HUES6 (cell line): ENCODE measurements at regions not wholly inside any gene's neighbourhood (a gene's known extent, or its start where the extent isn't known, plus 50 kb on each side); places are given as distances from the start of the nearest gene placed in this dataset.

Experiments
- H3K27ac ChIP-seq: 2 replicates; pipeline ENCODE4 v1.7.0; 2013; ENCODE audit warnings: low read depth, mild to moderate bottlenecking, low read length, inconsistent platforms
- H3K27me3 ChIP-seq: 2 replicates; pipeline ENCODE4 v1.6.1; 2013; ENCODE audit warnings: low read length; ENCODE audit not compliant: control insufficient read depth, insufficient read depth
- H3K36me3 ChIP-seq: 2 replicates; pipeline ENCODE4 v1.6.1; 2013; ENCODE audit warnings: low read length; ENCODE audit not compliant: control insufficient read depth, insufficient read depth
- H3K4me1 ChIP-seq: 2 replicates; pipeline ENCODE4 v1.6.1; 2013; ENCODE audit warnings: low read length; ENCODE audit not compliant: control insufficient read depth, insufficient read depth
- H3K4me3 ChIP-seq: 2 replicates; pipeline ENCODE4 v1.5.1; 2013; ENCODE audit warnings: low read depth, low read length
- H3K9ac ChIP-seq: one replicate; pipeline ENCODE4 v1.6.1; 2013; ENCODE audit warnings: mild to moderate bottlenecking, low read length
- H3K9me3 ChIP-seq: 2 replicates; pipeline ENCODE4 v1.6.1; 2013; ENCODE audit warnings: low read depth, low read length; ENCODE audit not compliant: control insufficient read depth, insufficient read depth

GRCh38 chr4:126216611-126217010 lies 901.9 kb downstream of the FAT4 start:
- H3K27ac ChIP-seq: no peak overlapping the region
- no peak overlapping the region for H3K4me3 ChIP-seq
- H3K36me3 ChIP-seq: no peaks in the 10 kb centered on the region
- H3K4me1 ChIP-seq: no peaks in the 10 kb centered on the region
- no peaks in the 10 kb centered on the region for H3K27me3 ChIP-seq
- no peak overlapping the region for H3K9ac ChIP-seq
- H3K9me3 ChIP-seq: no peaks in the 10 kb centered on the region

GRCh38 chr4:126221282-126221681 lies 906.5 kb downstream of the FAT4 start:
- Histone ChIP-seq H3K4me3 (no peak overlapping the region), H3K9me3 (no peaks in the 10 kb centered on the region), H3K9ac (no peak overlapping the region), H3K4me1 (no peaks in the 10 kb centered on the region), H3K27ac (no peak overlapping the region), H3K27me3 (no peaks in the 10 kb centered on the region), H3K36me3 (no peaks in the 10 kb centered on the region)

GRCh38 chr4:126221717-126222340 lies 907.1 kb downstream of the FAT4 start:
- Histone ChIP-seq H3K4me3 (no peak overlapping the region), H3K9me3 (no peaks in the 10 kb centered on the region), H3K4me1 (no peaks in the 10 kb centered on the region), H3K36me3 (no peaks in the 10 kb centered on the region), H3K27ac (no peak overlapping the region), H3K27me3 (no peaks in the 10 kb centered on the region), H3K9ac (no peak overlapping the region)

- Histone ChIP-seq H3K9me3 (no peaks in the 10 kb centered on the region), H3K27me3 (no peaks in the 10 kb centered on the region), H3K36me3 (no peaks in the 10 kb centered on the region), H3K9ac (no peak overlapping the region), H3K4me1 (no peaks in the 10 kb centered on the region), H3K4me3 (no peak overlapping the region), H3K27ac (no peak overlapping the region)
Measured at GRCh38 chr4:126223784-126224407, 909.1 kb downstream of the FAT4 start.

GRCh38 chr4:126227428-126227827 lies 912.7 kb downstream of the FAT4 start:
- no peaks in the 10 kb centered on the region for H3K36me3 ChIP-seq
- no peak overlapping the region for H3K27ac ChIP-seq
- H3K4me3 ChIP-seq: no peak overlapping the region
- H3K4me1 ChIP-seq: no peaks in the 10 kb centered on the region
- H3K27me3 ChIP-seq: no peaks in the 10 kb centered on the region
- H3K9me3 ChIP-seq: no peaks in the 10 kb centered on the region
- no peak overlapping the region for H3K9ac ChIP-seq

- Histone ChIP-seq H3K27ac (no peak overlapping the region), H3K36me3 (no peaks in the 10 kb centered on the region), H3K9me3 (no peaks in the 10 kb centered on the region)
Measured at GRCh38 chr4:126230269-126230668, 915.5 kb downstream of the FAT4 start.

GRCh38 chr4:126233483-126233882 lies 918.7 kb downstream of the FAT4 start:
- Histone ChIP-seq H3K36me3 (no peaks in the 10 kb centered on the region), H3K27me3 (no peaks in the 10 kb centered on the region), H3K27ac (no peak overlapping the region), H3K4me1 (no peaks in the 10 kb centered on the region), H3K9me3 (no peaks in the 10 kb centered on the region), H3K9ac (no peak overlapping the region), H3K4me3 (no peak overlapping the region)

More at GRCh38 chr4:126230269-126230668, 915.5 kb downstream of the FAT4 start:
- no peak overlapping the region for H3K4me3 ChIP-seq
- no peak overlapping the region for H3K9ac ChIP-seq
- H3K4me1 ChIP-seq: no peaks in the 10 kb centered on the region
- H3K27me3 ChIP-seq: no peaks in the 10 kb centered on the region

- Histone ChIP-seq H3K4me1 (no peaks in the 10 kb centered on the region), H3K27ac (no peak overlapping the region), H3K36me3 (no peaks in the 10 kb centered on the region), H3K27me3 (no peaks in the 10 kb centered on the region), H3K9me3 (no peaks in the 10 kb centered on the region), H3K9ac (no peak overlapping the region), H3K4me3 (no peak overlapping the region)
Measured at GRCh38 chr4:126238013-126238412, 923.3 kb downstream of the FAT4 start.

GRCh38 chr4:126241634-126242033 lies 926.9 kb downstream of the FAT4 start:
- Histone ChIP-seq H3K36me3 (no peaks in the 10 kb centered on the region), H3K9ac (no peak overlapping the region), H3K4me3 (no peak overlapping the region), H3K9me3 (no peaks in the 10 kb centered on the region), H3K27ac (no peak overlapping the region), H3K4me1 (no peaks in the 10 kb centered on the region), H3K27me3 (no peaks in the 10 kb centered on the region)

GRCh38 chr4:126242679-126243390 lies 928.1 kb downstream of the FAT4 start:
- Histone ChIP-seq H3K4me3 (no peak overlapping the region), H3K27ac (no peak overlapping the region), H3K9me3 (no peaks in the 10 kb centered on the region), H3K36me3 (no peaks in the 10 kb centered on the region), H3K9ac (no peak overlapping the region), H3K4me1 (no peaks in the 10 kb centered on the region), H3K27me3 (no peaks in the 10 kb centered on the region)

GRCh38 chr4:126247409-126247808 lies 932.7 kb downstream of the FAT4 start:
- Histone ChIP-seq H3K27me3 (no peaks in the 10 kb centered on the region), H3K9me3 (no peaks in the 10 kb centered on the region), H3K4me3 (no peak overlapping the region), H3K36me3 (no peaks in the 10 kb centered on the region), H3K9ac (no peak overlapping the region), H3K27ac (no peak overlapping the region), H3K4me1 (no peaks in the 10 kb centered on the region)
